ENCODE measurements at regions not wholly inside any gene's neighbourhood (a gene's known extent, or its start where the extent isn't known, plus 50 kb on each side); places are given as distances from the start of the nearest gene placed in this dataset.

GRCh38 chr5:117393125-117393524, 818.5 kb upstream of the SEMA6A start:
- ChIA-PET POLR2A (no interaction called here), CTCF (interaction anchor here (0.6 kb wide), 1 partner anchor 23 kb away, joined by 3 read pairs; no protein-coding TSS in a partner anchor)

GRCh38 chr5:117380316-117380715, 805.7 kb upstream of the SEMA6A start:
- ChIA-PET CTCF (no interaction called here), POLR2A (no interaction called here)
- no peak for DNase-seq (ENCODE audit: extremely low spot score)
- no peak for TF ChIP-seq LEF1 (IDR thresholded peaks at IDR 0.05; ENCODE audit: borderline replicate concordance)
- TF ChIP-seq TARDBP (IDR thresholded peaks at IDR 0.05) = no peak
- no peak for TF ChIP-seq FOXK2 (IDR thresholded peaks at IDR 0.05)

More at GRCh38 chr5:117393125-117393524, 818.5 kb upstream of the SEMA6A start:
- DNase-seq (ENCODE audit: extremely low spot score) = no peak
- TF ChIP-seq FOXM1 (IDR thresholded peaks at IDR 0.05; ENCODE audit: borderline replicate concordance) = no peak
- TF ChIP-seq ARNT (IDR thresholded peaks at IDR 0.05) = no peak
- no peak for TF ChIP-seq TARDBP (IDR thresholded peaks at IDR 0.05)
- TF ChIP-seq ELF4 (IDR thresholded peaks at IDR 0.05) = no peak
- TF ChIP-seq FOXK2 (IDR thresholded peaks at IDR 0.05) = no peak
- TF ChIP-seq LEF1 (IDR thresholded peaks at IDR 0.05; ENCODE audit: borderline replicate concordance) = no peak
- no peak for TF ChIP-seq L3MBTL2 (conservative IDR thresholded peaks at IDR 0.05)
- no peak for TF ChIP-seq NFRKB (IDR thresholded peaks at IDR 0.05)
- no peak for TF ChIP-seq HDGF (IDR thresholded peaks at IDR 0.05; ENCODE audit: borderline replicate concordance)
- no peak for TF ChIP-seq CTBP1 (IDR thresholded peaks at IDR 0.05; ENCODE audit: borderline replicate concordance)
- no peak for TF ChIP-seq FOXA1 (IDR thresholded peaks at IDR 0.05)

- CTCF ChIA-PET = no interaction called here
- POLR2A ChIA-PET = no interaction called here
These were observed 804.9 kb upstream of the SEMA6A start for GRCh38 chr5:117379521-117379920.

GRCh38 chr5:117376748-117377147, 802.1 kb upstream of the SEMA6A start:
- ChIA-PET POLR2A (no interaction called here), CTCF (interaction anchor here (0.6 kb wide), 1 partner anchor 10 kb away, joined by 3 read pairs; no protein-coding TSS in a partner anchor)
- TF ChIP-seq ARNT (IDR thresholded peaks at IDR 0.05) = no peak
- no peak for TF ChIP-seq HDGF (IDR thresholded peaks at IDR 0.05; ENCODE audit: borderline replicate concordance)
- TF ChIP-seq SUZ12 (IDR thresholded peaks at IDR 0.05) = no peak
- TF ChIP-seq CTBP1 (IDR thresholded peaks at IDR 0.05; ENCODE audit: borderline replicate concordance) = no peak
- TF ChIP-seq PKNOX1 (IDR thresholded peaks at IDR 0.05) = no peak
- TF ChIP-seq NFRKB (IDR thresholded peaks at IDR 0.05) = no peak
- TF ChIP-seq LEF1 (IDR thresholded peaks at IDR 0.05; ENCODE audit: borderline replicate concordance) = no peak
- TF ChIP-seq ZNF384 (IDR thresholded peaks at IDR 0.05) = no peak
- TF ChIP-seq L3MBTL2 (conservative IDR thresholded peaks at IDR 0.05) = no peak
- no peak for TF ChIP-seq TARDBP (IDR thresholded peaks at IDR 0.05)
- no peak for TF ChIP-seq ELF4 (IDR thresholded peaks at IDR 0.05)
- TF ChIP-seq FOXA1 (IDR thresholded peaks at IDR 0.05) = no peak
- no peak for TF ChIP-seq BHLHE40 (IDR thresholded peaks at IDR 0.05; ENCODE audit: borderline replicate concordance)
- TF ChIP-seq FOXM1 (IDR thresholded peaks at IDR 0.05; ENCODE audit: borderline replicate concordance) = no peak
- TF ChIP-seq FOXK2 (IDR thresholded peaks at IDR 0.05) = no peak
- TF ChIP-seq SP1 (IDR thresholded peaks at IDR 0.05) = no peak
- no peak for DNase-seq (ENCODE audit: extremely low spot score)

More at GRCh38 chr5:117379521-117379920, 804.9 kb upstream of the SEMA6A start:
- TF ChIP-seq PKNOX1 (IDR thresholded peaks at IDR 0.05) (no peak), FOXM1 (IDR thresholded peaks at IDR 0.05; ENCODE audit: borderline replicate concordance) (no peak), L3MBTL2 (conservative IDR thresholded peaks at IDR 0.05) (no peak), BHLHE40 (IDR thresholded peaks at IDR 0.05; ENCODE audit: borderline replicate concordance) (no peak), TARDBP (IDR thresholded peaks at IDR 0.05) (no peak), FOXA1 (IDR thresholded peaks at IDR 0.05) (no peak), ARNT (IDR thresholded peaks at IDR 0.05) (no peak), SUZ12 (IDR thresholded peaks at IDR 0.05) (no peak), HDGF (IDR thresholded peaks at IDR 0.05; ENCODE audit: borderline replicate concordance) (no peak), CTBP1 (IDR thresholded peaks at IDR 0.05; ENCODE audit: borderline replicate concordance) (no peak), ELF4 (IDR thresholded peaks at IDR 0.05) (no peak), NFRKB (IDR thresholded peaks at IDR 0.05) (no peak), FOXK2 (IDR thresholded peaks at IDR 0.05) (no peak), SP1 (IDR thresholded peaks at IDR 0.05) (no peak), ZNF384 (IDR thresholded peaks at IDR 0.05) (no peak), LEF1 (IDR thresholded peaks at IDR 0.05; ENCODE audit: borderline replicate concordance) (no peak)
- DNase-seq (ENCODE audit: extremely low spot score) = no peak

- no peak for DNase-seq (ENCODE audit: extremely low spot score)
- POLR2A ChIA-PET = no interaction called here
- CTCF ChIA-PET = no interaction called here
- TF ChIP-seq FOXK2 (IDR thresholded peaks at IDR 0.05) = no peak
- no peak for TF ChIP-seq ARNT (IDR thresholded peaks at IDR 0.05)
- TF ChIP-seq NFRKB (IDR thresholded peaks at IDR 0.05) = no peak
- TF ChIP-seq PKNOX1 (IDR thresholded peaks at IDR 0.05) = no peak
- TF ChIP-seq ELF4 (IDR thresholded peaks at IDR 0.05) = no peak
- no peak for TF ChIP-seq FOXA1 (IDR thresholded peaks at IDR 0.05)
- no peak for TF ChIP-seq LEF1 (IDR thresholded peaks at IDR 0.05; ENCODE audit: borderline replicate concordance)
- no peak for TF ChIP-seq BHLHE40 (IDR thresholded peaks at IDR 0.05; ENCODE audit: borderline replicate concordance)
- no peak for TF ChIP-seq FOXM1 (IDR thresholded peaks at IDR 0.05; ENCODE audit: borderline replicate concordance)
- TF ChIP-seq TARDBP (IDR thresholded peaks at IDR 0.05) = no peak
- TF ChIP-seq SP1 (IDR thresholded peaks at IDR 0.05) = no peak
- no peak for TF ChIP-seq CTBP1 (IDR thresholded peaks at IDR 0.05; ENCODE audit: borderline replicate concordance)
These were observed 785.3 kb upstream of the SEMA6A start for GRCh38 chr5:117359895-117360294.

GRCh38 chr5:117357886-117358285, 783.3 kb upstream of the SEMA6A start:
- DNase-seq (ENCODE audit: extremely low spot score) = no peak
- ChIA-PET POLR2A (no interaction called here), CTCF (no interaction called here)
- TF ChIP-seq TARDBP (IDR thresholded peaks at IDR 0.05) (no peak), FOXK2 (IDR thresholded peaks at IDR 0.05) (no peak), NFRKB (IDR thresholded peaks at IDR 0.05) (no peak), ZNF384 (IDR thresholded peaks at IDR 0.05) (no peak), ARNT (IDR thresholded peaks at IDR 0.05) (no peak), FOXA1 (IDR thresholded peaks at IDR 0.05) (no peak), BHLHE40 (IDR thresholded peaks at IDR 0.05; ENCODE audit: borderline replicate concordance) (no peak), HDGF (IDR thresholded peaks at IDR 0.05; ENCODE audit: borderline replicate concordance) (no peak), SUZ12 (IDR thresholded peaks at IDR 0.05) (no peak), SP1 (IDR thresholded peaks at IDR 0.05) (no peak), PKNOX1 (IDR thresholded peaks at IDR 0.05) (no peak), ELF4 (IDR thresholded peaks at IDR 0.05) (no peak)

Measured in HEK293T (cell line).